Neural progenitor cell (in vitro differentiated cells): ENCODE measurements at regions not wholly inside any gene's neighbourhood (a gene's known extent, or its start where the extent isn't known, plus 50 kb on each side); places are given as distances from the start of the nearest gene placed in this dataset.
A peak's percentile ranks its signal among the peaks of the same experiment; 100 is the strongest.

Experiments
- DNase-seq: peaks from one replicate; pipeline ENCODE4 v3.0.0-alpha.2; 2016; ENCODE audit warnings: low spot score
- H2AFZ ChIP-seq: fragments of 200-600 bp; sonication (generic); replicated peaks from 2 replicates; pipeline ENCODE4 v1.6.1; 2016; ENCODE audit warnings: antibody characterized with exemption
- H3F3A ChIP-seq: fragments of 200-600 bp; sonication (generic); 2 replicates; pipeline ENCODE4 v1.6.1; 2016; ENCODE audit warnings: antibody characterized with exemption, low read depth
- H3K27ac ChIP-seq: fragments of 200-600 bp; sonication (generic); 2 replicates; pipeline ENCODE4 v1.5.1; 2016; ENCODE audit warnings: mild to moderate bottlenecking
- H3K27me3 ChIP-seq: fragments of 200-600 bp; sonication (generic); 2 replicates; pipeline ENCODE4 v1.6.1; 2016; ENCODE audit warnings: mild to moderate bottlenecking, moderate library complexity
- H3K36me3 ChIP-seq: fragments of 200-600 bp; sonication (generic); 2 replicates; pipeline ENCODE4 v1.5.1; 2016
- H3K4me1 ChIP-seq: fragments of 200-600 bp; sonication (generic); 2 replicates; pipeline ENCODE4 v1.6.1; 2016; ENCODE audit warnings: mixed run types
- H3K4me2 ChIP-seq: fragments of 200-600 bp; sonication (generic); 2 replicates; pipeline ENCODE4 v1.6.1; 2016
- H3K4me3 ChIP-seq: fragments of 200-600 bp; sonication (generic); 2 replicates; pipeline ENCODE4 v1.5.1; 2016
- H3K79me2 ChIP-seq: fragments of 200-600 bp; sonication (generic); 2 replicates; pipeline ENCODE4 v1.6.1; 2016; ENCODE audit warnings: low read depth
- H3K9ac ChIP-seq: fragments of 200-600 bp; sonication (generic); 2 replicates; pipeline ENCODE4 v1.6.1; 2016
- H3K9me3 ChIP-seq: fragments of 200-600 bp; sonication (generic); 2 replicates; pipeline ENCODE4 v1.5.1; 2016; ENCODE audit warnings: low read depth
- H4K20me1 ChIP-seq: fragments of 200-600 bp; sonication (generic); 2 replicates; pipeline ENCODE4 v1.6.1; 2016; ENCODE audit warnings: low read depth
- H3K27ac Mint-ChIP-seq: 3 replicates; pipeline ENCODE4 v1.8.0; 2021; ENCODE audit warnings: mixed read lengths
- H3K27me3 Mint-ChIP-seq: 2 replicates; pipeline ENCODE4 v1.8.0; 2022; ENCODE audit warnings: low read depth, mild to moderate bottlenecking, inconsistent platforms, moderate library complexity, mixed read lengths; ENCODE audit not compliant: insufficient read depth
- H3K36me3 Mint-ChIP-seq: 3 replicates; pipeline ENCODE4 v1.8.0; 2021; ENCODE audit warnings: mixed read lengths
- H3K4me1 Mint-ChIP-seq: 3 replicates; pipeline ENCODE4 v1.8.0; 2021; ENCODE audit warnings: mixed read lengths
- H3K4me3 Mint-ChIP-seq: 3 replicates; pipeline ENCODE4 v1.8.0; 2021; ENCODE audit warnings: mild to moderate bottlenecking, moderate library complexity, mixed read lengths
- H3K9me3 Mint-ChIP-seq: 3 replicates; pipeline ENCODE4 v1.8.0; 2020; ENCODE audit warnings: mixed read lengths
- EZH2 ChIP-seq: fragments of 200-600 bp; sonication (generic); IDR thresholded peaks from 2 replicates; pipeline ENCODE4 v1.6.1; 2017; ENCODE audit warnings: antibody characterized with exemption, mild to moderate bottlenecking, moderate library complexity
- EZH2phosphoT487 ChIP-seq: fragments of 200-600 bp; sonication (generic); IDR thresholded peaks from 2 replicates; pipeline ENCODE4 v1.6.1; 2017; ENCODE audit warnings: antibody characterized with exemption
- TF ChIP-seq, protein P1 (sequence below): fragments of 200-600 bp; sonication (generic); IDR thresholded peaks from 2 replicates; pipeline ENCODE4 v1.5.1; 2017; ENCODE audit warnings: antibody characterized with exemption, mild to moderate bottlenecking

- no peaks in the 10 kb centered on the region for H3K27me3 ChIP-seq
- H3K4me3 Mint-ChIP-seq: no peak overlapping the region
- H3K27ac Mint-ChIP-seq: no peak overlapping the region
- no peak overlapping the region for H2AFZ ChIP-seq
- DNase-seq: no peak
- H3K4me1 Mint-ChIP-seq: peaks cover 31% of the 10 kb centered on the region
- no peaks in the 10 kb centered on the region for H3K27me3 Mint-ChIP-seq
- no peaks in the 10 kb centered on the region for H3K36me3 Mint-ChIP-seq
- no peak overlapping the region for H3K9ac ChIP-seq
- H3K4me2 ChIP-seq: peak overlapping the region; percentile 28
- no peaks in the 10 kb centered on the region for H3K36me3 ChIP-seq
- H3K9me3 ChIP-seq: no peaks in the 10 kb centered on the region
- peaks cover 28% of the 10 kb centered on the region for H3K4me1 ChIP-seq
- H3K9me3 Mint-ChIP-seq: no peaks in the 10 kb centered on the region
- no peak overlapping the region for H3K27ac ChIP-seq
- no peaks in the 10 kb centered on the region for H4K20me1 ChIP-seq
- TF ChIP-seq EZH2 (no peak), EZH2phosphoT487 (no peak)
- TF ChIP-seq, protein P1, sequence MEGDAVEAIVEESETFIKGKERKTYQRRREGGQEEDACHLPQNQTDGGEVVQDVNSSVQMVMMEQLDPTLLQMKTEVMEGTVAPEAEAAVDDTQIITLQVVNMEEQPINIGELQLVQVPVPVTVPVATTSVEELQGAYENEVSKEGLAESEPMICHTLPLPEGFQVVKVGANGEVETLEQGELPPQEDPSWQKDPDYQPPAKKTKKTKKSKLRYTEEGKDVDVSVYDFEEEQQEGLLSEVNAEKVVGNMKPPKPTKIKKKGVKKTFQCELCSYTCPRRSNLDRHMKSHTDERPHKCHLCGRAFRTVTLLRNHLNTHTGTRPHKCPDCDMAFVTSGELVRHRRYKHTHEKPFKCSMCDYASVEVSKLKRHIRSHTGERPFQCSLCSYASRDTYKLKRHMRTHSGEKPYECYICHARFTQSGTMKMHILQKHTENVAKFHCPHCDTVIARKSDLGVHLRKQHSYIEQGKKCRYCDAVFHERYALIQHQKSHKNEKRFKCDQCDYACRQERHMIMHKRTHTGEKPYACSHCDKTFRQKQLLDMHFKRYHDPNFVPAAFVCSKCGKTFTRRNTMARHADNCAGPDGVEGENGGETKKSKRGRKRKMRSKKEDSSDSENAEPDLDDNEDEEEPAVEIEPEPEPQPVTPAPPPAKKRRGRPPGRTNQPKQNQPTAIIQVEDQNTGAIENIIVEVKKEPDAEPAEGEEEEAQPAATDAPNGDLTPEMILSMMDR: no peak
- H3K79me2 ChIP-seq: no peaks in the 10 kb centered on the region
- H3K4me3 ChIP-seq: no peak overlapping the region
- H3F3A ChIP-seq: peaks cover 4% of the 10 kb centered on the region
Measured at GRCh38 chr10:58980826-58981415, 195.5 kb upstream of the PHYHIPL start.

- no peaks in the 10 kb centered on the region for H3K36me3 Mint-ChIP-seq
- H2AFZ ChIP-seq: no peak overlapping the region
- no peaks in the 10 kb centered on the region for H3K9me3 ChIP-seq
- peaks cover 31% of the 10 kb centered on the region for H3K4me1 Mint-ChIP-seq
- peak overlapping the region; percentile 28 for H3K4me2 ChIP-seq
- TF ChIP-seq EZH2: no peak
- TF ChIP-seq, protein P1: no peak
- TF ChIP-seq EZH2phosphoT487: peak; percentile 57
- peaks cover 2% of the 10 kb centered on the region for H3K27me3 Mint-ChIP-seq
- H3K79me2 ChIP-seq: no peaks in the 10 kb centered on the region
- H4K20me1 ChIP-seq: no peaks in the 10 kb centered on the region
- no peak overlapping the region for H3K4me3 ChIP-seq
- H3K27ac Mint-ChIP-seq: peak overlapping the region; percentile 1
- no peaks in the 10 kb centered on the region for H3K36me3 ChIP-seq
- H3F3A ChIP-seq: peaks cover 4% of the 10 kb centered on the region
- H3K9ac ChIP-seq: no peak overlapping the region
- H3K9me3 Mint-ChIP-seq: no peaks in the 10 kb centered on the region
- peaks cover 28% of the 10 kb centered on the region for H3K4me1 ChIP-seq
- no peak overlapping the region for H3K4me3 Mint-ChIP-seq
- DNase-seq: peak; percentile 89
- H3K27me3 ChIP-seq: no peaks in the 10 kb centered on the region
- H3K27ac ChIP-seq: no peak overlapping the region
Measured at GRCh38 chr10:58981846-58982245, 194.6 kb upstream of the PHYHIPL start.

DNA sequence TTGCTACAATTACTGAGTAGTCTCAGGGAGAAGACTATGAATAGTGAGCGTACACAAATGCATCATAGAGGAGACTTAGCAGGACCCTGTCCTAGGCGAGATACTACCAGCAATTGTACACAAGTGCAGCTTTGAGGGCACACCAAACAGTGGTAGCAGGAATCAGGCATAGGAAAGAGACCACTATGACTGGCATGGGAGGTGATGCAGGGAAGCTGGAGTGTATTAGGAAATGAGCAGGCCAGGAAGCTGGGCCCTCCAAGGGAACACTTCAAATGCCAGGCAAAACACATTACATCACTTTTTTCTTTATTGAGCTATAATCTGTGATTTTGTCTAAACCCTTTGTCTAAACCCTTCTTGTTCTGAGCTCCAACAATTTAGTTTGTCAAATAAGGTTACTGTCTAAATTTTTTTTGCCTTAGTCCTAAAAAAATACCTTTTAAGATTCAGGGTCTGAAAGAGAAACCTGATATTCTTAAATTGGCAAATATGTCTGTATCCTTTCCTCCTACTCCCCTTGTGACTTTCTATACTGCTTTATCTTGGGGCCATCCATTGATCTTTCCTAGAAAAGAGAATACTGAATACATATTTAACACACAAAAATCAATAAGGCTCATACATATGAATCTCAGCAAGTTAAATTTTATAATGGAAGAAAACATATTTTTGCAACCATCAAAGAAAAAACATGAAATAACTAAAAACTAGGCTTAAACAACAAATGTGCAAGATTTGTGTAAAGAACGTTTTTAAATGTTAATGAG is 193.8 kb upstream of the PHYHIPL start:
- no peaks in the 10 kb centered on the region for H3K9me3 ChIP-seq
- no peak overlapping the region for H3K9ac ChIP-seq
- no peak overlapping the region for H3K4me3 ChIP-seq
- DNase-seq: no peak
- peak overlapping the region; percentile 28 for H3K4me2 ChIP-seq
- Mint-ChIP-seq H3K4me1 (peaks cover 31% of the 10 kb centered on the region), H3K9me3 (no peaks in the 10 kb centered on the region), H3K36me3 (no peaks in the 10 kb centered on the region), H3K4me3 (peak overlapping the region; percentile 18), H3K27ac (no peak overlapping the region), H3K27me3 (peaks cover 2% of the 10 kb centered on the region)
- no peak overlapping the region for H3K27ac ChIP-seq
- H3K36me3 ChIP-seq: no peaks in the 10 kb centered on the region
- no peaks in the 10 kb centered on the region for H3K27me3 ChIP-seq
- H3K4me1 ChIP-seq: peaks cover 28% of the 10 kb centered on the region
- H3K79me2 ChIP-seq: no peaks in the 10 kb centered on the region
- no peak for TF ChIP-seq EZH2phosphoT487
- H4K20me1 ChIP-seq: no peaks in the 10 kb centered on the region
- peaks cover 4% of the 10 kb centered on the region for H3F3A ChIP-seq
- H2AFZ ChIP-seq: no peak overlapping the region

DNA sequence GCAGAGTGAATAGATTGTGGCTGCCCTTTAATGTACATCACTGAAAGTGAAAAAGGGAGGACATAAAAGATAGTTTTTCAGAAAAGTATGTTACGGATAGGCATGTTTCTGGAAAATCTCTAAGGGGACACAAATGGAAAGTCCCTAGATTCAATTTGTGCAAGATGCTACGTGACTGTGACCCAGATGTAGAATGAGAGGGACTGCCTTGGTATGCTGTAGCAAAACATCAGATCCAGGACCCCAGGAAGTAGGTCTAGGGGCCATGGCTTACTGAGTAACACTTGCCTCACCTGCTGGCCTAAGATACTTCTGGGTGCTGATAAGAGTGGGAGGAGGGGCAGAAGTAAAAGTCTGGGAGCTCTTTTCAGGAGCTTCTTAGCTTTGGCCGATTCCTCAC is 191.2 kb upstream of the PHYHIPL start:
- Histone ChIP-seq H3K9ac (no peak overlapping the region), H2AFZ (no peak overlapping the region), H3K36me3 (no peaks in the 10 kb centered on the region), H3K4me2 (no peak overlapping the region), H3K27ac (no peak overlapping the region), H3K9me3 (no peaks in the 10 kb centered on the region), H3K79me2 (no peaks in the 10 kb centered on the region), H3F3A (peaks cover 4% of the 10 kb centered on the region), H3K4me3 (no peak overlapping the region), H3K4me1 (peaks cover 25% of the 10 kb centered on the region), H4K20me1 (no peaks in the 10 kb centered on the region), H3K27me3 (no peaks in the 10 kb centered on the region)
- no peak overlapping the region for H3K4me3 Mint-ChIP-seq
- H3K27ac Mint-ChIP-seq: no peak overlapping the region
- peaks cover 4% of the 10 kb centered on the region for H3K36me3 Mint-ChIP-seq
- TF ChIP-seq, protein P1: no peak
- no peak for DNase-seq
- peaks cover 5% of the 10 kb centered on the region for H3K9me3 Mint-ChIP-seq
- H3K4me1 Mint-ChIP-seq: peaks cover 31% of the 10 kb centered on the region
- peaks cover 2% of the 10 kb centered on the region for H3K27me3 Mint-ChIP-seq
